Panc1 (cell line): ENCODE measurements at regions not wholly inside any gene's neighbourhood (a gene's known extent, or its start where the extent isn't known, plus 50 kb on each side); places are given as distances from the start of the nearest gene placed in this dataset.

Experiments
- ATAC-seq: fragments of 200-7000 bp; cut with Tn5 transposase; 2 replicates; pipeline ENCODE4 v1.9.1; 2020; ENCODE audit warnings: mild to moderate bottlenecking, moderate library complexity
- BruUV-seq: library from RNA; stranded (reverse); fragments of 400-500 nt; replicated peaks from 2 replicates; lab custom pipeline; 2021; lab: Mats Ljungman, UMichigan
- CTCF ChIA-PET: fragments of 300-600 bp; sonication (Branson Sonifier 250); formaldehyde crosslinking; loops from one replicate; lab custom pipeline; 2022; ENCODE audit warnings: antibody characterized with exemption; lab: Charles Lee
- POLR2A ChIA-PET: fragments of 300-600 bp; sonication (Branson Sonifier 250); formaldehyde crosslinking; loops from one replicate; lab custom pipeline; 2022; ENCODE audit warnings: antibody characterized with exemption; lab: Charles Lee
- DNase-seq: peaks from one replicate; pipeline ENCODE4 v3.0.0-alpha.2; 2010; ENCODE audit warnings: low read depth, low spot score
- H3K27ac ChIP-seq: 2 replicates; pipeline ENCODE4 v1.5.1; 2011; ENCODE audit warnings: mild to moderate bottlenecking, low read length, inconsistent platforms
- H3K27me3 ChIP-seq: fragments of 200-500 bp; sonication (Bioruptor generic); 2 replicates; pipeline ENCODE4 v1.6.0; 2014; ENCODE audit warnings: low read length, inconsistent platforms; ENCODE audit not compliant: control insufficient read depth, insufficient read depth
- H3K36me3 ChIP-seq: fragments of 200-500 bp; sonication (Bioruptor generic); 2 replicates; pipeline ENCODE4 v1.5.1; 2014; ENCODE audit warnings: inconsistent platforms, mild to moderate bottlenecking, low read length, moderate library complexity; ENCODE audit not compliant: control insufficient read depth, insufficient read depth
- H3K4me1 ChIP-seq: 2 replicates; pipeline ENCODE4 v1.5.1; 2011; ENCODE audit warnings: inconsistent platforms, mild to moderate bottlenecking, low read length, moderate library complexity; ENCODE audit not compliant: control insufficient read depth, insufficient read depth
- H3K4me3 ChIP-seq, 2 experiments: 2 replicates each; pipeline ENCODE4 v1.5.1; 2011 to 2012; ENCODE audit warnings: low read depth in 2 of 2, low read length in 2 of 2, mild to moderate bottlenecking in 2 of 2, inconsistent platforms in 1 of 2, moderate library complexity in 1 of 2
- H3K9me3 ChIP-seq: fragments of 200-500 bp; sonication (Bioruptor generic); 2 replicates; pipeline ENCODE4 v1.5.1; 2014; ENCODE audit warnings: low read depth, mild to moderate bottlenecking, inconsistent platforms, low read length, moderate library complexity; ENCODE audit not compliant: control insufficient read depth, insufficient read depth
- CTCF ChIP-seq: fragments of 450-650 bp; IDR thresholded peaks from 2 replicates; pipeline ENCODE4 v1.5.1; 2017; ENCODE audit warnings: mild to moderate bottlenecking
- POLR2AphosphoS5 ChIP-seq: IDR thresholded peaks from 2 replicates; pipeline ENCODE4 v1.6.1; 2012; ENCODE audit warnings: mild to moderate bottlenecking, low read depth, low read length, moderate library complexity
- REST ChIP-seq, 2 experiments: IDR thresholded peaks; 2 replicates each; pipeline ENCODE4 v1.6.1; 2011 to 2012; ENCODE audit warnings: low read depth in 2 of 2, control low read depth in 1 of 2, low read length in 1 of 2, mild to moderate bottlenecking in 1 of 2, moderate library complexity in 1 of 2; ENCODE audit not compliant: insufficient read depth in 1 of 2
- SIN3A ChIP-seq: IDR thresholded peaks from 2 replicates; pipeline ENCODE4 v1.6.1; 2012; ENCODE audit warnings: low read depth, mild to moderate bottlenecking, low read length, moderate library complexity, borderline replicate concordance; ENCODE audit not compliant: insufficient read depth
- TCF7L2 ChIP-seq: IDR thresholded peaks from 2 replicates; pipeline ENCODE4 v1.6.1; 2011; ENCODE audit warnings: mild to moderate bottlenecking, low read depth, low read length, inconsistent platforms
- in situ Hi-C: cut with HindIII; loops from 2 replicates; pipeline ENCODE4 v1.10.0; 2016; ENCODE audit warnings: low sequenced_read_pairs, low pct_unique_long_range_greater_than_20kb
- intact Hi-C: fragments of 100-400 bp; cut with micrococcal nuclease; formaldehyde crosslinking; loops from one replicate; pipeline ENCODE4 v1.10.0; 2022; ENCODE audit not compliant: unreplicated experiment

GRCh38 chr9:86668488-86668887, 278.8 kb downstream of the GAS1 start:
- no peaks in the 10 kb centered on the region for H3K9me3 ChIP-seq
- H3K36me3 ChIP-seq, result no peaks in the 10 kb centered on the region
- no peaks in the 10 kb centered on the region for H3K4me1 ChIP-seq
- no peaks in the 10 kb centered on the region for H3K27me3 ChIP-seq
- no peak for TF ChIP-seq SIN3A
- no peak for TF ChIP-seq POLR2AphosphoS5
- TF ChIP-seq REST (IDR thresholded peaks at IDR 0.05; ENCODE audit: insufficient read depth in 1 of 2, low read depth in 2 of 2, low read length in 1 of 2), result no peak
- no peak for TF ChIP-seq CTCF
- TF ChIP-seq TCF7L2, result no peak
- DNase-seq (no peak), ATAC-seq (no peak)
- no peak overlapping the region for H3K27ac ChIP-seq
- in situ Hi-C loops (no loop called here), intact Hi-C loops (no loop called here)
- no TSS peak for BruUV-seq
- POLR2A ChIA-PET, result no interaction called here
- CTCF ChIA-PET, result no interaction called here
- H3K4me3 ChIP-seq, result no peak overlapping the region

- in situ Hi-C loops, result no loop called here
- H3K27me3 ChIP-seq, result no peaks in the 10 kb centered on the region
- intact Hi-C loops, result no loop called here
- TF ChIP-seq REST (IDR thresholded peaks at IDR 0.05; ENCODE audit: insufficient read depth in 1 of 2, low read depth in 2 of 2, low read length in 1 of 2) (no peak), POLR2AphosphoS5 (no peak), TCF7L2 (no peak), SIN3A (no peak), CTCF (no peak)
- BruUV-seq, result no TSS peak
- no peak overlapping the region for H3K27ac ChIP-seq
- DNase-seq (no peak), ATAC-seq (no peak)
- no peak overlapping the region for H3K4me3 ChIP-seq
- ChIA-PET POLR2A (no interaction called here), CTCF (no interaction called here)
- no peaks in the 10 kb centered on the region for H3K36me3 ChIP-seq
- no peaks in the 10 kb centered on the region for H3K4me1 ChIP-seq
- H3K9me3 ChIP-seq, result no peaks in the 10 kb centered on the region
These were observed 280.0 kb downstream of the GAS1 start for GRCh38 chr9:86667307-86667706.
